NCI-H2107 treated with DMSO at 0.1 percent for 48 hours (cell line): ENCODE measurements at regions not wholly inside any gene's neighbourhood (a gene's known extent, or its start where the extent isn't known, plus 50 kb on each side); places are given as distances from the start of the nearest gene placed in this dataset.
"Not testable (repeated sequence)": the region's sequence is repeated elsewhere in the genome, so short reads cannot be mapped to it uniquely, and the experiment has no call there.

Experiments
- DNase-seq: peaks from one replicate; lab custom pipeline; 2025; ENCODE audit not compliant: unreplicated experiment; lab: John Stamatoyannopoulos, UW

DNA sequence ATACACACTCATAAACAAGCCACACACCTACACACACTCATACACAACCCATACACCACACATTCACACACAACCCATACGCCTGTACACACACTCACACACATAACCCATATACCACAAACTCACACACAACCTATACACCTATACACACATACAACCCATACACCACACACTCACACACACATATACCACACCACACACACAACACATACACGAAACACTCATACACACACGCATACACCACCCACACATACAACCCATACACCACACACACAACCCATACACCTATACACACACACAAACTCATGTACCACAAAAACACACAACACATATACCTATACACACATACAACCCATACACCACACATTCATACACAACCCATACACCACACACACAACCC, 164.3 kb downstream of the TMEM121 start:
- no peak for DNase-seq

DNA sequence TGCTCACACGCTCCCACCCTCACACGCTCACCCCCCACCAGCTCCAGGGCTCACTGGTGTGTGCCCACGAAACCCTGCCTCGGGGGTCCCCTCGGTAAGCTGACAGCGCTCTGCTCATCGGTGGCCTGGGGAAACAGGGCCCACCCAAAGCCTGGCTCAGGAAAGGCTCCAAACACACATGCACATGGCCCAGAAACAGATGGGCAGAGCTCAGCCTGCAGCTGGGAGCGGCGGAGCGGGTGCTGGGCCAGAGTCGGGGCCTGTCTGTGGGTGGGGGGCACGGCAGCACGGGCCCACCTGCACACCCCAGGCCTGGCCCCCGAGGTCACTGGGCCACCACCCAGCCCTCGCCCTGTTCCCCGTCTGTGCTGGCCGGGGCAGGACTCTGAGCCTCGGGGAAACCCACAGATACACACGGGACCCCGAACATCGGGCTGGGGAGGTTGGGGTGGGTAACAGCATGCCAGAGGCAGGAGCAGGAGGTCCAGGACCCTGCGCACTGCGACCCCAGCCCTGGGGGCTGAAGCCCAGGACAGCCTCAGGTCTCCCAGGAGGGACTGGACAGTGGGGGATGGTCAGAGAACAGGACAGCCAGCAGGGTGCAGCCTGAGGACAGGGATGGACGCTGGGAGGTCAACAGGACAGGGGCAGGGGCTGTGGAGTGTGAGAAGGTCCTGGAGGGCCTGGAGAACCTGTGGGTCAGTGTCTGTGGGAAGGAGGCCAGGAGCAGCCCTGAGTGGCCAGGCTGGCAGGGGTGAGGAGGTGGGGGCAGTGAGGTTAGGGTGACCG, 165.1 kb downstream of the TMEM121 start:
- not testable (repeated sequence) for DNase-seq

GRCh38 chr14:105692110-105692685, 165.8 kb downstream of the TMEM121 start:
- not testable (repeated sequence) for DNase-seq

DNA sequence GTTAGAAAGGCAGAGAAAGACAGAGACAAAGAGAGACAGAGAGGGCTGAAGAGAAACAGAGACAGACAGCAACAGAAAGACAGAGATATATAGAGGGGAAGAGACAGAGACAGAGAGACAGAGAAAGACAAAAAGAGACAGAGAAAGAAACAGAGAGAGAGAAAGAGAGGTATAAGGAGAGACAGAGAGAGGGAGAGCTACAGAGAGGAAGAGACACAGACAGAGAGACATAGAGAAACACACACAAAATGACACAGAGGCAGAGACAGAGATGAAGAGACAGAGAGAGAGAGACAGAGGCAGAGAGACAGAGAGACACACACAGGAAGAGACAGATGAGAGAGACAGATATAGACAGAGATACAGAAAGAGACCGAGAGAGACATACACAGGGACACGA, 168.6 kb downstream of the TMEM121 start:
- DNase-seq = no peak

- DNase-seq = not testable (repeated sequence)
These were observed 170.0 kb downstream of the TMEM121 start for GRCh38 chr14:105696388-105696787.

DNA sequence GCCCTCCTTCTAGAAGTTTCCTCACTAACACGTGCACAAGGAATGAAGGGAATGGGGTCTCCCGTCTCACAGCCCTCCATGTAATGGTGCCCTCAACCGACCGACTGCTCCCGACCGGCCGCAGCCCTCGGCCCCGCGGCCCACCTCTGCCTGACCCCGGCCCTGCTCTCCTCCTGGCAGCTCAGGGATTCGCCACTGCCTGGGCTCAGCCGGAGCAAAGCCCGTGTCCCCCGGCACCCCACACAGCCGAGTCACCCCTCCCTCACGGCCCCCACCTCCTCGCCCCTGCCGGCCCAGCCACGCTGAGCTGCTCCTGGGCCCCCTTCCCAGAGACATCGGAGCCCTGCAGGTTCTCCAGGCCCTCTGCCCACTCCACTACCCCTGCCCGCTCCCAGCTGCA, 171.0 kb downstream of the TMEM121 start:
- not testable (repeated sequence) for DNase-seq

GRCh38 chr14:105697955-105698354, 171.6 kb downstream of the TMEM121 start:
- DNase-seq = not testable (repeated sequence)

DNA sequence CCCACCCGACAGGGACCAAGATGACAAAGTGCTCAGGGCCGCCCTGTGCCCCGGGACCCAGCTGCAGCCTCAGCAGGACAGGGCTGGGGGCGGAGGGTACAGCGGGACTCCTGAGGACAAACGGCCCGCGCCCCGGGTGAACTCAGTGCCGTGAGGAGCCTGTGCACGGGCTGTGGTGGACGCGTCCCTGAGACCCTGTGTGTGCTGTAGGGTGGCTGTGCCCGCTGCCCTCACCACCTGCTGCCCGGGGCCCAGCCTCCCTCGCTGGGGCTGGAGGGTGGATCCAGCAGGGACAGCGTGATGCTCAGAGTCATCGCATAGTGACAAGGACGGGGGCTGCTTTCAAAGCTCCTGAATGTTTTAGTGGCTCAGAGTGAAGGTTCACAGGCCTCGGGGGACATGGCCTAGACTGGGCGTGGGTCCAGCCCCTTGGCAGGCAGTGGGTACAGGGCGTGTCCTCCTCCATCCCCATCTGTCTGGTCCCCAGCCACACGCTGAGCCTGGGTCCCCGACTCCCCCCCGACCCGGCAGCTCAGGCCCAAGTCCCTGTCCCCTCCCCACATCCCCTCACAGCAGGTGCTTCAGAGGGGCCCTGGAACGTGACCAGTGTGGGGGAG, 172.7 kb downstream of the TMEM121 start:
- DNase-seq = not testable (repeated sequence)

- not testable (repeated sequence) for DNase-seq
These were observed 173.3 kb downstream of the TMEM121 start for GRCh38 chr14:105699706-105700105.

- not testable (repeated sequence) for DNase-seq
These were observed 173.8 kb downstream of the TMEM121 start for GRCh38 chr14:105700146-105700545.

DNA sequence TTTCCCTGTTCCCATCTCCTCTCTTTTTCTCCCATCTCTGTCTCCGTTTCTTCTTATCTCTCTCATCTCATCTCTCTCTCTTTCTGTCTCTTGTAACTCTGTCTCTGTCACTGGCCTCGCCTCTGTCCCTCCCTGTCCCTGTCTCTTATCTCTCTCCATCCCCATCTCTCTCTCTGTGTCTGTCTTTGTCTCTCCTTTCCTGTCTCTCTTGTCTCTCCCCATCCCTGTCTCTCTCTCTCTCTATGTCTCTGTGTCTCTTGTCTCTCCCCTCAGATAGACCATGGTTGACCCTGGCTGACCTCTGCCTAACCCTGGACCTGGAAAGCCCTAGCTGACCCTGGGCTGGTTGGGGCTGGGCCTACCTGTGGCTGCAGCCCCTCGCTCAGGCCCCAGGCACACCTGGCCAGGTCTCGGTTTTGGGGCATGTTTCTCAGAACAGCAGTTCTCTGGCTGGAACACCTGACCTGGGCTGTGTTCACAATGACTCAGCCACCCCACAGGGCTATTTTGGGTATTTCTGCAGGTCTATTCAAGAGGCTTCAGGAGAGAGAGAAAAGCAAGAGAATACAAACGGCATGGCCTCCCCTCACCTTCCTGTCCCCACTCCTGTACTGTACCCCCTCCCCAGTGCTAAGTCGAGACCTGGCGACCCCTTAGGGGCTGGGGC, 174.4 kb downstream of the TMEM121 start:
- DNase-seq = no peak

DNA sequence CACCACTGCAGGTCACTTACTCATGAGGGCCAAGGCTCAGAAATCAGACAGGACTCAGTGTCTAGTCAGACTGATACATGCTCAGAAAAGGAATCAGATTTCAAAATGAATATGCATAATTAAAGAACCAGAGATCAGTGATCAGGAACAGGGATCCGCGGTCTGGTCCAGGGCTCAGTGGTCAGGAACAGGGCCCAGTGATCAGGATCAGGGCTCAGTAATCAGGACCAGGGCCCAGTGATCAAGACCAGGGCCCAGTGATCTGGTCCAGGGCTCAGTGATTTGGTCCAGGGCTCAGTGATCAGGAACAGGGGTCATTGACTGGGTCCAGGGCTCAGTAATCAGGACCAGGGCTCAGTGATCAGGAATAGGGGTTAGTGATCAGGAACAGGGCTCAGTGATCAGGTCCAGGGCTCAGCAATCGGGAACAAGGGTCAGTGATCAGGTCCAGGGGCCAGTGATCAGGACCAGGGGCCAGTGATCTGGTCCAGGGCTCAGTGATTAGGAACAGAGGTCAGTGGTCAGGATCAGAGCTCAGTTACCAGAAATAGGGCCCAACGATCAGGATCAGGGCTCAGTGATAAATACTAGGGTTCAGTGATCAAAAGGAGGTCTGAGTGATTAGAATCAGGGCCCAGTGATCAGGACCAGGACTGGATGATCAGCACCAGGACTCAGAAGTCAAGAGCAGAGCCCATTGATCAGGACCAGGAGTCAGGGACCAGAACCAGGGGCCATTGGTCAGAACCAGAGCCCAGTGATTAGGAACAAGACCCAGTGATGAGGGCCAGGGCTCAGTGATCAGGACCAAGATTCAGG, 175.3 kb downstream of the TMEM121 start:
- no peak for DNase-seq

DNA sequence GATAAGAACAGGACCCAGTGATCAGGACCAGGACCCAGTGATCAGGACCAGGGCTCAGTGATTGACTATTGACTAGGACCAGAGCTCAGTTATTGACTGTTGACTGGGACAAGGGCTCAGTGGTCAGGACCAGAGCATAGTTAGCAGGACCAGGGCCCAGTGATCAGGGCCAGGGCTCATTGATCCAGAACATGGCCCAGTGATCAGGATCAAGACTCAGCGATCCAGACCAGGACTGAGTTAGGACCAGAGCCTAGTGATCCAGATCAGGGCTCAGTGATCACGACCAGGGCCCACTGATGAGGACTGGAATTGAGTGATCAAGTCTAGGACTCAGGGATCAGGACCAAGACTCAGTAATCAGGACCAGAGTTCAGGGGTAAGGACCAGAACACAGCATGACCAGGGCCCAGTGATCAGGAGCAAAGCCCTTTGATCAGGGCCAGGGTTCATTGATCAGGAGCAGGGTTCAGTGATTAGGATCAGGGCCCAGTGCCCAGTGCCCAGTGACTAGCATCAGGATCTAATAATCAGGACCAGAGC, 176.0 kb downstream of the TMEM121 start:
- DNase-seq = no peak

GRCh38 chr14:105703044-105703665, 176.8 kb downstream of the TMEM121 start:
- DNase-seq = not testable (repeated sequence)

DNA sequence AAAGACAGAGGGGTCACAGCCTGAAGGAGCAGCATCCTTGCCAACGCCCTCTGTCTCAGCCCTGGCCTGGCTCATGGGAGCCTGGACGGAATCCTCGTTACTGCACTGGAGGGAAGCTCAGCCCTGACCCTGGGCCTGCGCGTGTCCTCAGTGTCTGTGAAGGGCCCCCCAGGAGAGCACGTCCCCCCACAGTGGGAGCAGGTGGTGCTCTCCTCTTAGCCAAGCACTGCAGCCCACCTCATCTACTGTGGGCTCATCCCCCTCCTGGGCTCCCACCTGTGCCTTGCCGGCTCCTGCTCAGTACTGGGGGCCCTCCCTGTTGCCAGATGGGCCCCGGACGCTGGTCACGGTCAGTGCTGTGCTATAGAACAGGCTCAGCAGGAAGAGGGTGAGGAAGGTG, 177.7 kb downstream of the TMEM121 start:
- not testable (repeated sequence) for DNase-seq

DNA sequence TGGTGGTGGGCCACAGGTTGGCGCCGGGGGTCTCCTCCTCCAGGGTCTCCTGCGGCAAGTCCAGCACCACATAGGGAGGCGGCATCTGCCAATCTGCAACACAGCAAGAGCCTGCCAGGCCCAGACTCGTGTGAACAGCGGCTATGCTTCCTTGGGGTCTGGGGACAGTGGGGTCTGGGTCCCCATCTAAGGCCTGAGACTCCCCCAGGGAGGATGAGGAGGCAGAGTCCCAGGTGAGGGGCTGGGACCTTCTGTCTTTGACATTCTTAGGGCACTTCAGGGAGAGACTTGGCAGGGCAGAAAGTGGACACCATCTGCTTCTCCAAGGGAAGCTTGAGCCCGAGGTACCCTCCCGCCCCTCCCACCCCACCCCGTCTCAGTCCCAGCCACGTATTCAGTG, 178.1 kb downstream of the TMEM121 start:
- not testable (repeated sequence) for DNase-seq

DNA sequence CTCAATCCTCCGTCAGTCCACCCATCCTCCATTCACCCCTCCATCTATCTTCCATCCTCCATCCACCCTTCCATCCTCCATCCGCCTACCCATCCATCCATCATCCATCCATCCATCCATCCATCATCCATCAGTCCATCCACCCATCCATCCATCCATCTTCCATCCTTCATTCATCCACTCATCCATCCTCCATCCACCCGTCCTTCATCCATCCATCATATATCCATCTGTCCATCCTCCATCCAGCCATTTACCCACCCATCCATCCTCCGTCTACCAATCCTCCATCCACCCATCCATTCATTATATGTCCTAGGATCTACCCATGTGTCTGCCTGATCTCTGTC, 179.1 kb downstream of the TMEM121 start:
- DNase-seq = not testable (repeated sequence)

GRCh38 chr14:105705862-105706700, 179.7 kb downstream of the TMEM121 start:
- not testable (repeated sequence) for DNase-seq

DNA sequence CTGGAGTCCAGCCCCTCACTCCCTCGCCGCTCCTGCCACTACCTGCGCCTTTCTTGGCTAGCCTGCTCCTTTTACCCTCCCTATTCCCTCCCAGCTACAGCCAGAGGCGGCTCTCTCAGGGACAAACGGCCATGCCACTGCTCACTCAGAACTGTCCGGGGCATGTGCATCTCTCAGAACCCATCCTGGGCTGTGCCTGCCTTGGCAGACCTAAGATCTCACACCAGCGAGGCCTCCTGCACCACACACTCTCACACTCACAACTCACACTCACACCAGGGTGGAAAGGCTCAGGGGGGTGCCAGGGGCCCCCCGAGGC, 180.3 kb downstream of the TMEM121 start:
- DNase-seq = not testable (repeated sequence)
